ENCODE measurements at regions not wholly inside any gene's neighbourhood (a gene's known extent, or its start where the extent isn't known, plus 50 kb on each side); places are given as distances from the start of the nearest gene placed in this dataset.

DNA sequence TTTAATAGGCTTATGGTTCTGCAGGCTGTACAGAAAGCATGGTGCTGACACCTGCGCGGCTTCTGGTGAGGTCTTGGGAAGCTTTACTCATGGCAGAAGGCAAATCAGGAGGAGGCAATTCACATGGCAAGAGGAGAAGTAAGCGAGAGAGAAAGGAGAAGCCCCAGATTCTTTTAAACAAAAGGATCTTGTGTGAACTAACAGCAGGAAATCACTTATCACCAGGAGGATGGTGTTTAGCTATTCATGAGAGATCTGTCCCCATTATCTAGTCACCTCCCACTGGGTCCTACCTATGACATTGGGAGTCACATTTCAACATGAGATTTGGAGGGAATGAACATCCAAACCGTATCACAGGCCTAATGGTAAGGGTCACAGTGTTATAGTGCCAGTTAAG is 678.0 kb upstream of the KCND2 start:
- no peak overlapping the region for H3K4me3 ChIP-seq (ENCODE audit: severe bottlenecking)
- H3K27me3 ChIP-seq (ENCODE audit: insufficient read depth, poor library complexity, severe bottlenecking) = no peaks in the 10 kb centered on the region
- no peaks in the 10 kb centered on the region for H3K9me3 ChIP-seq (ENCODE audit: severe bottlenecking)
- no peaks in the 10 kb centered on the region for H3K36me3 ChIP-seq (ENCODE audit: low read depth)
- no peaks in the 10 kb centered on the region for H3K4me1 ChIP-seq (ENCODE audit: insufficient read depth, poor library complexity, severe bottlenecking)
- no peak overlapping the region for H3K27ac ChIP-seq (ENCODE audit: poor library complexity, severe bottlenecking)
- DNase-seq (ENCODE audit: low spot score) (no peak), ATAC-seq (ENCODE audit: low read depth) (no peak)
- TF ChIP-seq, protein P1, sequence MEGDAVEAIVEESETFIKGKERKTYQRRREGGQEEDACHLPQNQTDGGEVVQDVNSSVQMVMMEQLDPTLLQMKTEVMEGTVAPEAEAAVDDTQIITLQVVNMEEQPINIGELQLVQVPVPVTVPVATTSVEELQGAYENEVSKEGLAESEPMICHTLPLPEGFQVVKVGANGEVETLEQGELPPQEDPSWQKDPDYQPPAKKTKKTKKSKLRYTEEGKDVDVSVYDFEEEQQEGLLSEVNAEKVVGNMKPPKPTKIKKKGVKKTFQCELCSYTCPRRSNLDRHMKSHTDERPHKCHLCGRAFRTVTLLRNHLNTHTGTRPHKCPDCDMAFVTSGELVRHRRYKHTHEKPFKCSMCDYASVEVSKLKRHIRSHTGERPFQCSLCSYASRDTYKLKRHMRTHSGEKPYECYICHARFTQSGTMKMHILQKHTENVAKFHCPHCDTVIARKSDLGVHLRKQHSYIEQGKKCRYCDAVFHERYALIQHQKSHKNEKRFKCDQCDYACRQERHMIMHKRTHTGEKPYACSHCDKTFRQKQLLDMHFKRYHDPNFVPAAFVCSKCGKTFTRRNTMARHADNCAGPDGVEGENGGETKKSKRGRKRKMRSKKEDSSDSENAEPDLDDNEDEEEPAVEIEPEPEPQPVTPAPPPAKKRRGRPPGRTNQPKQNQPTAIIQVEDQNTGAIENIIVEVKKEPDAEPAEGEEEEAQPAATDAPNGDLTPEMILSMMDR (IDR thresholded peaks at IDR 0.05; ENCODE audit: poor library complexity, severe bottlenecking) = no peak

DNA sequence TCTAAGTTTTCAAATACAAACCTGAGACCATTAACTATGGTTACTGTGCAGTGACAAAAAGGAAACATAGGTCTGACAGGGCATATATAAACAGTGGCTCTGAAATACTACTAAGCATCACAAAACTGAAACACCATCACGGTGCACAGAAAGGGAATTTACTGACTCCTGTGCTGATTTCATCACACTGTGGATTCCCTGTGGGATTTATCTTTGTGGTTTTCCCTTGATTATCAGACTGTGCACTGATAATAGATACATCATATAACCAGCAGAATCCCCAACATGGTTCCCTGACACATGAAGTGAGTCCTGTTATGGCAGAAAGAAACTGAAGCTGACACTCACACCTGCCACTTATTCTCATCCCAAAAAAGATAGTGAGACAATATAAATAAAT is 676.3 kb upstream of the KCND2 start:
- DNase-seq (ENCODE audit: low spot score) (no peak), ATAC-seq (ENCODE audit: low read depth) (no peak)
- Histone ChIP-seq H3K4me1 (ENCODE audit: insufficient read depth, poor library complexity, severe bottlenecking) (no peaks in the 10 kb centered on the region), H3K27me3 (ENCODE audit: insufficient read depth, poor library complexity, severe bottlenecking) (no peaks in the 10 kb centered on the region), H3K27ac (ENCODE audit: poor library complexity, severe bottlenecking) (no peak overlapping the region), H3K36me3 (ENCODE audit: low read depth) (no peaks in the 10 kb centered on the region), H3K9me3 (ENCODE audit: severe bottlenecking) (no peaks in the 10 kb centered on the region), H3K4me3 (ENCODE audit: severe bottlenecking) (no peak overlapping the region)
- TF ChIP-seq, protein P1 (IDR thresholded peaks at IDR 0.05; ENCODE audit: poor library complexity, severe bottlenecking) = no peak

DNA sequence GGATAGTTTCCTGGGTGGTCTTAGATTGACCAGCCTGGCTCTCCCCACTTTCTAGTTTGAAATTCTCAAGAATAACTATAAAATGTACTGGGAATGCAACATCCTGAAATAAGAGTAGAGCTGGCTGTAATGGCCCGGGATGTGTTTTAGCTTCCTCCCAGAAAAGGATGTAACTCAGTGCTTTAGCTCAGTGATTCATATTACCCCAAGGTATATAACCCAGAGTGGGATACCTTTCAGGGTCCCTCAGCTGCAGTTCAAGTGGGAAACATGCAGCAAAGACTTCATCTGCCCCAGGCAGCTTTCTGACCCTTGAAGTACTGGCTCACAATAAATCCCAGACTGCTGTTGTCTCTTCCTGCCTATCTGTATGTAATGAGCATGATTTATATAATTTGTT is 666.7 kb upstream of the KCND2 start:
- Histone ChIP-seq H3K27me3 (ENCODE audit: insufficient read depth, poor library complexity, severe bottlenecking) (no peaks in the 10 kb centered on the region), H3K4me3 (ENCODE audit: severe bottlenecking) (no peak overlapping the region), H3K36me3 (ENCODE audit: low read depth) (no peaks in the 10 kb centered on the region), H3K9me3 (ENCODE audit: severe bottlenecking) (no peaks in the 10 kb centered on the region), H3K4me1 (ENCODE audit: insufficient read depth, poor library complexity, severe bottlenecking) (no peaks in the 10 kb centered on the region), H3K27ac (ENCODE audit: poor library complexity, severe bottlenecking) (no peak overlapping the region)
- DNase-seq (ENCODE audit: low spot score) (no peak), ATAC-seq (ENCODE audit: low read depth) (no peak)
- TF ChIP-seq, protein P1 (IDR thresholded peaks at IDR 0.05; ENCODE audit: poor library complexity, severe bottlenecking) = no peak

DNA sequence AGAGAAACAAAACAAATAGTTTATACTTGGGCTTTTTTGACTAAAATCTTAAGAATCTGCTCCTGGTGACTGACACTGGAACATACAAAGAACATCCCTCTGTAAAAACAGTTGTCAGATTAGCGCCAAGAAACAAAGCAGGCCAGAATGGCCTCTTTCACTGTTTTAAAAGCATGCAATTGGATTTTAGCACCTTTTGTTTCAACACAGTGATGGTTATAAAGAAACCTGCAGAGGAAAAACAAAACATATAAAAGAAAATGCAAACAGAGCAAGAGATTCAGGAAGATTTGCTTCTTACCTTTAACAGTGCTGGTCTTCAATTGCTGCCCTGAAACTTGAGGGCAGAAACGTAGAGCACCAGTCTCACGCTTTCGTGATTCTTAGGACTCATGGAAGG is 652.2 kb upstream of the KCND2 start:
- DNase-seq (ENCODE audit: low spot score) (no peak), ATAC-seq (ENCODE audit: low read depth) (no peak)
- no peak overlapping the region for H3K27ac ChIP-seq (ENCODE audit: poor library complexity, severe bottlenecking)

DNA sequence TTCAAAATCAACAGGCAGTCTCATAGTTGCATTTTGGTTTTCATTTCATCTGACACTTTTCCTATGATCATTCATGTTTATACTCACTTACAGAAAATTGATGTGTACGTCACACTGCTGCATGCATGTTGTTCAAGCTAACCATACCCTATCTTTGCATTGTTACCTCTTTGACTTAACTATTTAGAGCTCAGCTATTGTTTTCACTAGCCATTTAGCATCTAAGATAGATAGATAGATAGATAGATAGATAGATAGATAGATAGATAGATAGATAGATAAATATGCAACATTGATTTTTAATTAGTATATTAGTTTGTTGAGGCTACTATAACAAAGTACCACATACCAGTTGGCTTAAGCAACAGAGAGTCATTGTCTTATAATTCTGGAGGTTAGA is 649.5 kb upstream of the KCND2 start:
- no peak for ATAC-seq (ENCODE audit: low read depth)
- no peak overlapping the region for H3K27ac ChIP-seq (ENCODE audit: poor library complexity, severe bottlenecking)
- no peak for DNase-seq (ENCODE audit: low spot score)

More for the DNA sequence above, 652.2 kb upstream of the KCND2 start:
- no peak overlapping the region for H3K4me3 ChIP-seq (ENCODE audit: severe bottlenecking)
- no peaks in the 10 kb centered on the region for H3K27me3 ChIP-seq (ENCODE audit: insufficient read depth, poor library complexity, severe bottlenecking)
- no peaks in the 10 kb centered on the region for H3K36me3 ChIP-seq (ENCODE audit: low read depth)
- TF ChIP-seq, protein P1 (IDR thresholded peaks at IDR 0.05; ENCODE audit: poor library complexity, severe bottlenecking) = no peak
- peaks cover 2% of the 10 kb centered on the region for H3K9me3 ChIP-seq (ENCODE audit: severe bottlenecking)
- H3K4me1 ChIP-seq (ENCODE audit: insufficient read depth, poor library complexity, severe bottlenecking) = no peaks in the 10 kb centered on the region

More for the DNA sequence above, 649.5 kb upstream of the KCND2 start:
- TF ChIP-seq, protein P1 (IDR thresholded peaks at IDR 0.05; ENCODE audit: poor library complexity, severe bottlenecking) = no peak
- Histone ChIP-seq H3K9me3 (ENCODE audit: severe bottlenecking) (no peaks in the 10 kb centered on the region), H3K36me3 (ENCODE audit: low read depth) (no peaks in the 10 kb centered on the region), H3K27me3 (ENCODE audit: insufficient read depth, poor library complexity, severe bottlenecking) (no peaks in the 10 kb centered on the region), H3K4me3 (ENCODE audit: severe bottlenecking) (no peak overlapping the region), H3K4me1 (ENCODE audit: insufficient read depth, poor library complexity, severe bottlenecking) (no peaks in the 10 kb centered on the region)

Measured in RWPE2 (cell line).